ENCODE measurements at regions not wholly inside any gene's neighbourhood (a gene's known extent, or its start where the extent isn't known, plus 50 kb on each side); places are given as distances from the start of the nearest gene placed in this dataset.

- TF ChIP-seq EZH2 (IDR thresholded peaks at IDR 0.05) = no peak
- no peak for TF ChIP-seq POLR2AphosphoS5 (IDR thresholded peaks at IDR 0.05; ENCODE audit: borderline replicate concordance, low read depth, low read length)
Measured at GRCh38 chr2:71893646-71894045, 254.0 kb downstream of the CYP26B1 start.
